Ovary (tissue), 7 donors: ENCODE measurements at regions not wholly inside any gene's neighbourhood (a gene's known extent, or its start where the extent isn't known, plus 50 kb on each side); places are given as distances from the start of the nearest gene placed in this dataset.

Source experiments
- DNase-seq, 5 donors: peaks; one replicate each; pipeline ENCODE4 v3.0.0-alpha.2; 2019 to 2020
- H3K27ac ChIP-seq, 2 donors: fragments of 200-600 bp; one replicate each; pipeline versions ENCODE4 v1.5.1 to v1.8.0; 2019 to 2022
- H3K27me3 ChIP-seq: fragments of 200-600 bp; one replicate; pipeline ENCODE4 v1.8.0; 2022
- H3K36me3 ChIP-seq: fragments of 200-600 bp; sonication (generic); one replicate; pipeline ENCODE4 v1.5.1; 2019
- H3K4me1 ChIP-seq: one replicate; pipeline ENCODE4 v1.8.1; 2013; ENCODE audit warnings: mild to moderate bottlenecking, moderate library complexity; ENCODE audit not compliant: insufficient read depth
- H3K4me3 ChIP-seq: fragments of 200-600 bp; sonication (generic); one replicate; pipeline ENCODE4 v1.5.1; 2017
- H3K9me3 ChIP-seq, 2 donors: fragments of 200-600 bp in 1 of 2; sonication (generic) in 1 of 2; one replicate each; pipeline versions ENCODE4 v1.5.1 to v1.8.1; 2013 to 2019; ENCODE audit warnings: mild to moderate bottlenecking in 1 of 2, moderate library complexity in 1 of 2
- EP300 ChIP-seq: sonication (generic); formaldehyde crosslinking; IDR thresholded peaks from one replicate; pipeline ENCODE4 v1.6.1; 2017; ENCODE audit warnings: antibody characterized with exemption
- POLR2A ChIP-seq: fragments of 450-650 bp; IDR thresholded peaks from one replicate; pipeline ENCODE4 v1.6.1; 2017; ENCODE audit warnings: antibody characterized with exemption, mild to moderate bottlenecking, moderate library complexity
- WGBS, 3 donors: extraction: QIAGEN DNeasy Blood & Tissue Kit in 1 of 3; methylation state at CpG; one replicate each; pipeline versions ENCODE4 v1.1.5 to v1.1.7; 2013 to 2017; 5-methylcytosine and 5-hydroxymethylcytosine counted together
- intact Hi-C, 4 donors: fragments of 100-400 bp; cut with DNase I; formaldehyde crosslinking; loops; one replicate each; pipeline versions ENCODE4 v1.11.0 to v1.15.1; 2022 to 2023
- TF ChIP-seq, protein P1 (sequence below), 3 donors: fragments of 450-650 bp in 2 of 3; fragments of 200-600 bp in 1 of 3; IDR thresholded peaks; one replicate each; pipeline versions ENCODE4 v1.5.1 to v1.8.0; 2016 to 2022; ENCODE audit warnings: antibody characterized with exemption in 3 of 3, mild to moderate bottlenecking in 1 of 3
- donor health status: DM: no; HTN: no; CAD: no; lungs with moderate emphysema.
- donor health status: DM: no; HTN: no; CAD: no.
- donor health status: Bipolar disorder and iron deficiency.
- donor health status: DM: no; HTN: no; CAD: no.
- donor health status: DM: yes; HTN: yes; CAD: no.

DNA sequence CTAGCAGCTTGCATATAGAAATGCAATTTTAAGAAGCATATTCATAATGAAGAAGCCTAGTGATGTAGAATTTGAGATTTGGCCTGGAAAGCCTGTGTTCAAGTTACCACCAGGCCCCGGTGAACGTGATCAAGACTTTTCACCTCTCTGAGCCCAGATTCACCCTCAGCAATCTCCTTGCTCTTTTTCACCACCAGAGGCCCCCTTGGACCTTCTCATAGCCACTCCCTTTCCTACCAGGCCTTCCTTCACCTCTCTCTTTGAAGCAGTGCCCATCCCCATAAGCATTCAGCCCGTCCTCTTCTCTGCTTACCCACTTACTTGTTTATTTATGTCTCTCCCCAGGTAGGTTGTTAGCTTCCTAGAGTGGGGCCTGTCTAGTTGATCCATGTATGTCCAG, 1280.9 kb downstream of the AACS start:
- no peaks in the 10 kb centered on the region for H3K27me3 ChIP-seq
- no peak overlapping the region for H3K27ac ChIP-seq
- TF ChIP-seq EP300, result no peak
- TF ChIP-seq, protein P1, sequence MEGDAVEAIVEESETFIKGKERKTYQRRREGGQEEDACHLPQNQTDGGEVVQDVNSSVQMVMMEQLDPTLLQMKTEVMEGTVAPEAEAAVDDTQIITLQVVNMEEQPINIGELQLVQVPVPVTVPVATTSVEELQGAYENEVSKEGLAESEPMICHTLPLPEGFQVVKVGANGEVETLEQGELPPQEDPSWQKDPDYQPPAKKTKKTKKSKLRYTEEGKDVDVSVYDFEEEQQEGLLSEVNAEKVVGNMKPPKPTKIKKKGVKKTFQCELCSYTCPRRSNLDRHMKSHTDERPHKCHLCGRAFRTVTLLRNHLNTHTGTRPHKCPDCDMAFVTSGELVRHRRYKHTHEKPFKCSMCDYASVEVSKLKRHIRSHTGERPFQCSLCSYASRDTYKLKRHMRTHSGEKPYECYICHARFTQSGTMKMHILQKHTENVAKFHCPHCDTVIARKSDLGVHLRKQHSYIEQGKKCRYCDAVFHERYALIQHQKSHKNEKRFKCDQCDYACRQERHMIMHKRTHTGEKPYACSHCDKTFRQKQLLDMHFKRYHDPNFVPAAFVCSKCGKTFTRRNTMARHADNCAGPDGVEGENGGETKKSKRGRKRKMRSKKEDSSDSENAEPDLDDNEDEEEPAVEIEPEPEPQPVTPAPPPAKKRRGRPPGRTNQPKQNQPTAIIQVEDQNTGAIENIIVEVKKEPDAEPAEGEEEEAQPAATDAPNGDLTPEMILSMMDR (IDR thresholded peaks at IDR 0.05), result no peak
- no peak for TF ChIP-seq POLR2A
- H3K4me3 ChIP-seq, result no peak overlapping the region
- intact Hi-C loops, result no loop called here
- no peaks in the 10 kb centered on the region for H3K9me3 ChIP-seq
- H3K4me1 ChIP-seq, result no peaks in the 10 kb centered on the region
- WGBS, 3 donors, result 71 to 84% (median 73%) methylated on average over 3 of the region's 3 CpGs
- H3K36me3 ChIP-seq, result no peaks in the 10 kb centered on the region
- DNase-seq, result no peak

DNA sequence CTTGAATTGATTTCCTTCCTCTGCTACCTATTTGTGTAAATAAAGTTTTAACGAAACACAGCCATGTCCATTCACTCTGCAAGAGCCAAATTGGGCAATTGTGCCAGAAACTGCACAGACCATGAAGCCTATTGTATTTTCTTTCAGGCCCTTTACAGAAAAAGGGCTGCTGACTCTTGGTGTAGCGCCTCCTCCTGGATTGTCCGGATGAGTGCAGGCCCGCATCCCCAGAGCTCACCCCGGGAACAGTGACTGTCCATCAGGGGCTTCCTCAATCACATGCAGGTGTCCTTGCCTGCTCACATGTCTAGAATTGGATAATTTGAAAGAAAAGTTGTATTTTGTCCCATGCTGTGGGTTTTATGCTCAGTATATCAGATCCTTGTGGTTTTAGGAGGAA, 1282.2 kb downstream of the AACS start:
- intact Hi-C loops, result no loop called here
- Histone ChIP-seq H3K36me3 (no peaks in the 10 kb centered on the region), H3K9me3 (no peaks in the 10 kb centered on the region), H3K27ac (no peak overlapping the region), H3K4me3 (no peak overlapping the region), H3K27me3 (no peaks in the 10 kb centered on the region), H3K4me1 (no peaks in the 10 kb centered on the region)
- 69 to 78% (median 70%) methylated on average over 5 of the region's 5 CpGs for WGBS, 3 donors
- TF ChIP-seq, protein P1 (IDR thresholded peaks at IDR 0.05), result no peak
- TF ChIP-seq POLR2A (no peak), EP300 (no peak)
- no peak for DNase-seq

DNA sequence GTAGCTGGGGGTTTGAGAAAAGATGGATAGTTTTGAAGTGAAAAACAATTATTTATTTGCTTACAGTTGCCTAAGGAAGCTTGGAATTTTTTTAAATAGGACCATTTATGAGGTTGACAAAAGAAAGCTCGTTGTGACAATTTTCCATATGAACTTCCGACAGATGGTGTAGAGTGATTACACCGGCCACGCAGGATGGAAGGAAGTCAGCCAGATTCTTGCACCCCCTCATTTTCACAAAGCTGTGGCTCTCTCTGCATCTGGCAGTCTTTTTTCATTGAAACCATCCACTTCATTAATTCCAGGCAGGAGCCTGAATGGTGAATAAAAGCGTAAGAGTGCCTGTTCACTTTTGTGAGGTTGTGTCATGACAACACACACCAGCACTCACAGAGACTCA, 1284.1 kb downstream of the AACS start:
- H3K27me3 ChIP-seq, result no peaks in the 10 kb centered on the region
- H3K36me3 ChIP-seq, result no peaks in the 10 kb centered on the region
- intact Hi-C loops, result no loop called here
- no peak for DNase-seq
- no peak overlapping the region for H3K27ac ChIP-seq
- no peak overlapping the region for H3K4me3 ChIP-seq
- TF ChIP-seq EP300 (no peak), POLR2A (no peak)
- TF ChIP-seq, protein P1 (IDR thresholded peaks at IDR 0.05), result no peak
- H3K4me1 ChIP-seq, result no peaks in the 10 kb centered on the region
- H3K9me3 ChIP-seq, result no peaks in the 10 kb centered on the region
- WGBS, 3 donors, result 85 to 92% (median 86%) methylated on average over 5 of the region's 5 CpGs

DNA sequence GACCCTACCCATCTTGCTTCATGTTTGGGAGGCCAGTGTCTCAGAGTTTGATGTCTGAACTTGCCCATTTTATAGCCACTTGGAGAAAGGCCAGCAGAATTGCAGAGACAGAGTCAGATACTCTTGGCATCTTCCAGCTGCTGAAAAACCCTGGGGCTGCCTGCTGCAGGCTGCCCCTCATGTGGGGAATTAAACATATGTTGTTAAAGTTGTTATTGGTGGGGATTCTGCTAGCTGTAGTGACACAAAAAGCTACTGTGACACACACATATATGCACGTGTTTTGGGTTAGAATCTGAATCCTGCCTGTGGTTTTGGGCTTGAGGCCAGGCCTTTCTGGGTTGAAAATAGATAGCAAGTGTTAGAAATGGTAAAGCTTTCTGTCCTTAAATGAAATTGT, 1288.4 kb downstream of the AACS start:
- no peak for DNase-seq
- no peak overlapping the region for H3K4me3 ChIP-seq
- TF ChIP-seq POLR2A (no peak), EP300 (no peak)
- TF ChIP-seq, protein P1 (IDR thresholded peaks at IDR 0.05), result no peak
- WGBS, 3 donors, result 20 to 25% (median 23%) methylated on average over 1 of the region's 1 CpG
- H3K27me3 ChIP-seq, result no peaks in the 10 kb centered on the region
- intact Hi-C loops, result no loop called here
- no peak overlapping the region for H3K27ac ChIP-seq
- H3K4me1 ChIP-seq, result no peaks in the 10 kb centered on the region
- no peaks in the 10 kb centered on the region for H3K9me3 ChIP-seq
- H3K36me3 ChIP-seq, result no peaks in the 10 kb centered on the region

DNA sequence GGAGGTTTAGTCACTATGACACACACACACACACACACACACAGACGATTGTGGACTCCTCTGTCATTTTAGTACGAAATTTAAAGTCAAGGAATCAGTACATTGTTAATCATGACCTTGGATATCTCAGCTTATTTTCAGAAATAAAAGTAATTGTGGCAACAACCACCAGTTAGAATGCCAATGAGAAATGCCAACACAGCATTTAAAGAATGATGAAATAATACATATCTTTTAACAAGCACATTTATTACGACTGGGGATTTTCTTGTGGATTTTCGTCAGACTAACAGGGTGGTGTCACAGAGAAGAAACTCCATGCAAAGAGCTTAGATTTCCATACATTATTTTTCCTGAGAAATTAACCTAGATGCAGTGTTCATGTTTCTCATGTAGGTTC, 1289.4 kb downstream of the AACS start:
- H3K4me1 ChIP-seq, result no peaks in the 10 kb centered on the region
- TF ChIP-seq, protein P1 (IDR thresholded peaks at IDR 0.05), result no peak
- TF ChIP-seq EP300, result no peak
- no peak for TF ChIP-seq POLR2A
- no peaks in the 10 kb centered on the region for H3K9me3 ChIP-seq
- no peak for DNase-seq
- H3K27ac ChIP-seq, result no peak overlapping the region
- intact Hi-C loops, result no loop called here
- 52 to 66% (median 63%) methylated on average over 4 of the region's 4 CpGs for WGBS, 3 donors
- no peaks in the 10 kb centered on the region for H3K27me3 ChIP-seq
- H3K4me3 ChIP-seq, result no peak overlapping the region
- H3K36me3 ChIP-seq, result no peaks in the 10 kb centered on the region
